GM12891 (cell line): ENCODE measurements at regions not wholly inside any gene's neighbourhood (a gene's known extent, or its start where the extent isn't known, plus 50 kb on each side); places are given as distances from the start of the nearest gene placed in this dataset.

ENCODE experiments used
- DNase-seq: peaks from one replicate; pipeline ENCODE4 v3.0.0; 2011; ENCODE audit warnings: low spot score; ENCODE audit not compliant: insufficient read length
- FAIRE-seq: peaks from 2 replicates; lab custom pipeline; 2011; peaks lifted over from hg19 to GRCh38; lab: Jason Lieb, UNC
- PAX5 ChIP-seq: IDR thresholded peaks from 2 replicates; pipeline ENCODE4 v1.6.1; 2011; ENCODE audit warnings: low read length, moderate library complexity, mild to moderate bottlenecking; ENCODE audit not compliant: insufficient read depth, severe bottlenecking
- POLR2A ChIP-seq: IDR thresholded peaks from 2 replicates; pipeline ENCODE4 v1.6.1; 2011; ENCODE audit warnings: low read depth, low read length, control low read depth
- POLR2AphosphoS5 ChIP-seq: IDR thresholded peaks from 2 replicates; pipeline ENCODE4 v1.6.1; 2011; ENCODE audit warnings: low read depth, low read length, control low read depth
- POU2F2 ChIP-seq: IDR thresholded peaks from 2 replicates; pipeline ENCODE4 v1.6.1; 2011; ENCODE audit warnings: low read depth, mild to moderate bottlenecking, control low read depth, low read length, moderate library complexity
- SPI1 ChIP-seq: IDR thresholded peaks from 2 replicates; pipeline ENCODE4 v1.6.1; 2011; ENCODE audit warnings: low read depth, low read length, control low read depth
- TAF1 ChIP-seq: IDR thresholded peaks from 2 replicates; pipeline ENCODE4 v1.6.1; 2011; ENCODE audit warnings: low read depth, low read length, control low read depth

DNA sequence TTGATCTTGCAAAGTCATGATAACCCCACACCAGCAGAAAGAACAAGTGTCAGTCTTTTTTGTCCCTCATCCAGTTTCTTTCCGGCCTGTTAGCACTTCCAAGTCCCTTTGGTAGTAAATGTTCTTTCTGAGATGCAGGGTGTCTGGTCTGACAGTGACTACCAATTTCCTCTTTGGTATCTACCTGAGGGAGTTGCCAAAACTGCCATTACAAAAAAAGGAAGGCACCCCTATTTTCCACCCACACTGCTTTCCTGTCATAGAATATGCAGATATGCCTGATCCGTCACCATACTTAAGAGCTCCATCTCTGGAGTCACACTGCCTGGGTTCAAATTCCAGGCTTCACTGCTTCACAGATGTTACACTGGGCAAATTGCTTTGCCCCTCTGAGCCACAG, 72.4 kb downstream of the ZNF281 start:
- no peak for FAIRE-seq
- TF ChIP-seq PAX5 (no peak), POU2F2 (0 out of 2 replicates have a peak, but pooled peaks have one; percentile 31), POLR2AphosphoS5 (no peak), SPI1 (peak; percentile 62)
- DNase-seq = no peak

DNA sequence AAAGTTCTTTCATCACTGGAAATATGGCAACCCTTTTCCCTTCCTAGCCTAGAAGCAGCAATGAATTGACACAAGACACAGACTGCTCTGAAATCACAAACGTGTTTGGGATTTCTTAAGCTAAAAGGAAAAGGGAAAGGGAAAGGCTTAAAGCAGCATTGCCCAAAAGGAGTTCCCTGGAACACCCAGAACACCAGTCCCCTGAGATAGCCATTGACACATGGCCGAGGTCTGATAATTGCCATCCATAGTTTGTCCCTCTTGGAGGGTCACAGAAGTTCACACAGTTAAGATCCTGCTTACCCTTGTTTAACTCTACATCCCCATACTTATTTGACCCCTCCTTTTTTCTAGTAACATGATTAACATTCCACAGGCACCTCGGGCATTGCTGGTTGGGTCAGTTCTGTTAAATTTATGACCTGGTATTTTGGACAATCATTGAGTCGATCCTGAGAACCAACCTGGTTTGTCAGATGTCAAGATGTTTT, 72.9 kb downstream of the ZNF281 start:
- DNase-seq (no peak), FAIRE-seq (no peak)
- TF ChIP-seq SPI1 (no peak), PAX5 (no peak), POU2F2 (no peak), POLR2A (no peak), TAF1 (no peak), POLR2AphosphoS5 (no peak)

- TF ChIP-seq PAX5 (no peak), TAF1 (no peak), SPI1 (no peak)
- FAIRE-seq (no peak), DNase-seq (no peak)
These were observed 73.6 kb downstream of the ZNF281 start for GRCh38 chr1:200336101-200336845.

- FAIRE-seq (no peak), DNase-seq (no peak)
- TF ChIP-seq TAF1 (no peak), SPI1 (no peak), POLR2A (no peak), PAX5 (no peak), POU2F2 (no peak), POLR2AphosphoS5 (no peak)
These were observed 75.1 kb downstream of the ZNF281 start for GRCh38 chr1:200334661-200335256.

DNA sequence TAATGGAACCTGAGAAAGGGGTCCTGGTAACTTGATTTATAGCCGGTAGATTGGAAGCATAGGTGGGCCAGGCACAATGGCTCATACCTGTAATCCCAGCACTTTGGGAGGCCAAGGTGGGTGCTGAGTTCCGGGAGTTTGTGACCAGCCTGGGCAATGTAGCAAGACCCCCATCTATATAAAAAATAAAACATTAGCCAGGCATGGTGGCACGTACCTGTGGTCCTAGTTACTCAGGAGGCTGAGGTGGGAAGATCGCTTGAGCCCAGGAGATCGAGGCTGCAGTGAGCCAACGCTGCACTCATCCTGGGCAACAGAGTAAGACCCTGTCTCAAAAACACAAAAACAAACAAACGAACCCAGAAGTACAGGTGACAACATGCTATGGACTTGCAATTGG, 76.5 kb downstream of the ZNF281 start:
- DNase-seq = no peak
- FAIRE-seq = no peak
- TF ChIP-seq PAX5 (no peak), POU2F2 (no peak), POLR2A (no peak), POLR2AphosphoS5 (no peak), SPI1 (no peak), TAF1 (no peak)

DNA sequence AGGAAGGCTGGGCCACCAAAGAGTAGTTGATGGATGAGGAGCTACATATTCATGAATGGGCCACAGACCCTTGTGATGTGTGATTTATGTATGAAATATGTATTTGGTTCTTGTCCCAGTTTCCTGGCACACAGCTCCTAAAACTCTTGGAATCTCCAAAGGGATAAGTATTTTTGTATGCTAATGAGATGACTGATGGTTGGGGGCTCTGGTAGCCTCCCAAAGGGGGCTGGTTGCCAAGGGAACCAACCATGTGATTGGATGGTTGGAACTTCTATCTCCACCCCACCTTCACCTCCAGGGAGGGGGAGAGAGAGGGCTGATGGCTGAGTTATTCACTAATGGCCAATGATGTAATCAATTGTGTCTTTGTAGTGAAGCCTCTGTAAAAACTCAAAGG, 77.1 kb downstream of the ZNF281 start:
- no peak for TF ChIP-seq POLR2A
- no peak for TF ChIP-seq SPI1
- no peak for TF ChIP-seq POU2F2
- TF ChIP-seq POLR2AphosphoS5 = no peak
- TF ChIP-seq PAX5 = no peak
- TF ChIP-seq TAF1 = no peak
- DNase-seq = no peak

DNA sequence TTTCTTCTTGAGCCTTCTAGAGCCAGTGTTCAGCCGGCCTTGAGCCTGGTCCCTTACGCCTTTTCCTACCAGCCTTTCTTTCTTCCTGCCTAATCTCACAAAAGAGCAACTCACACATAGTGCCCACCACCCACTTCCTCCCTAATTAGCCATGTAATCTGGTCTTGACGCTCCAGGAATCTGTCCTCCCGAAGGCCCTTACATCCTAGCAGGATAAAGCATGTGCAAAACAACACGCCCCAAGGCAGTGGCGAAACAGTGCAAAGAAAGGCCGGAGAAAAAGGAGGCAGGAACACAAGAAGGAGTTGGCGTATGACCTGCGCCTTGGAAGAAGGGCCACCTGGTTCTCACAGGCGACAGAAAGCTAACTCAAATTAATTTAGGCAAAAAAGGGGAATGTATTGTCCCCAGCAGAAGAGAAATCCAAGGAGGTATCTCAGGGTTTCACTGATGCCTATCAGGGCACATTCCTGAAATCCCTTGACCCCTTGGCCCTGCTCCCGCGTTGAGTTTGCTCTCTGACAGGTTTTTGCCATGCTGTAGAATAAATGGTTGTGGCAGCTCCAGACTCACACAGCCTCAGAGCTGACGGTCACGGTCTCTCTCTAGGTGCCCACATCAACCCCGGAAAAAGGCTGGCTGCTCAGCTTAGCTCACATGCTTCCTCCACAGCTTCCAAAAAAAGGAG, 79.0 kb downstream of the ZNF281 start:
- no peak for DNase-seq
- no peak for FAIRE-seq
- TF ChIP-seq TAF1 (no peak), POLR2AphosphoS5 (no peak), SPI1 (no peak), PAX5 (no peak), POU2F2 (no peak), POLR2A (no peak)

More for the DNA sequence above, 77.1 kb downstream of the ZNF281 start:
- no peak for FAIRE-seq

GRCh38 chr1:200329208-200329882, 80.5 kb downstream of the ZNF281 start:
- FAIRE-seq (no peak), DNase-seq (no peak)
- no peak for TF ChIP-seq POLR2A
- no peak for TF ChIP-seq PAX5
- TF ChIP-seq POU2F2 = no peak
- TF ChIP-seq TAF1 = no peak
- TF ChIP-seq POLR2AphosphoS5 = no peak
- no peak for TF ChIP-seq SPI1

- no peak for FAIRE-seq
- TF ChIP-seq POLR2A = no peak
- no peak for TF ChIP-seq PAX5
- TF ChIP-seq SPI1 = no peak
- TF ChIP-seq TAF1 = no peak
- TF ChIP-seq POLR2AphosphoS5 = no peak
- no peak for TF ChIP-seq POU2F2
These were observed 81.5 kb downstream of the ZNF281 start for GRCh38 chr1:200328379-200328778.

More at GRCh38 chr1:200328379-200328778, 81.5 kb downstream of the ZNF281 start:
- DNase-seq = no peak
